ES-I3 (cell line): ENCODE measurements at regions not wholly inside any gene's neighbourhood (a gene's known extent, or its start where the extent isn't known, plus 50 kb on each side); places are given as distances from the start of the nearest gene placed in this dataset.

ENCODE experiments used
- H3K36me3 ChIP-seq: 2 replicates; pipeline ENCODE4 v1.6.1; 2013; ENCODE audit warnings: mild to moderate bottlenecking, low read length, control low read depth, moderate library complexity; ENCODE audit not compliant: insufficient read depth
- H3K4me1 ChIP-seq: 2 replicates; pipeline ENCODE4 v1.6.1; 2013; ENCODE audit warnings: mild to moderate bottlenecking, control low read depth, low read length; ENCODE audit not compliant: insufficient read depth
- H3K9ac ChIP-seq: 2 replicates; pipeline ENCODE4 v1.6.1; 2013; ENCODE audit warnings: low read depth, mild to moderate bottlenecking, low read length, moderate library complexity
- H3K9me3 ChIP-seq: 2 replicates; pipeline ENCODE4 v1.6.1; 2013; ENCODE audit warnings: mild to moderate bottlenecking, low read length, moderate library complexity; ENCODE audit not compliant: control insufficient read depth, insufficient read depth

- no peaks in the 10 kb centered on the region for H3K36me3 ChIP-seq
- no peak overlapping the region for H3K9ac ChIP-seq
- no peaks in the 10 kb centered on the region for H3K4me1 ChIP-seq
- H3K9me3 ChIP-seq, result no peaks in the 10 kb centered on the region
These were observed 202.4 kb downstream of the ARL6IP6 start for GRCh38 chr2:152920846-152921245.

DNA sequence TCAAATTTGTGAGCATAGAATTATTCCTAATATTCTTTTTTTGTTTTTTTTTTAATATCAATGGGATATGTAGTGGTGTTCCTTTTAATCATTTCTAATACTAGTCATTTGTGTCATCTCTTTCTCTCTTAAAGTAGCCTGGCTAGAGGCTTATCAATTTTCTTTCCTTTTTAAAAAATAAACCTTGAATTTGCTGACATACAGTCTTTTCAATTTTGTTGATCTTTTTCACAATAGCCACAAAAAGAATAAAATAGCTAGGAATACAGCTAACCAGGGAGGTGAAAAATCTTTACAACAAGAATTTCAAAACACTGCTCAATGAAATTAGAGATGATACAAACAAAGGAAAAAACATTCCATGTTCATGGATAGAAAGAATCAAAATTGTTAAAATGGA, 192.6 kb downstream of the ARL6IP6 start:
- Histone ChIP-seq H3K9ac (no peak overlapping the region), H3K9me3 (no peaks in the 10 kb centered on the region), H3K36me3 (no peaks in the 10 kb centered on the region), H3K4me1 (no peaks in the 10 kb centered on the region)

DNA sequence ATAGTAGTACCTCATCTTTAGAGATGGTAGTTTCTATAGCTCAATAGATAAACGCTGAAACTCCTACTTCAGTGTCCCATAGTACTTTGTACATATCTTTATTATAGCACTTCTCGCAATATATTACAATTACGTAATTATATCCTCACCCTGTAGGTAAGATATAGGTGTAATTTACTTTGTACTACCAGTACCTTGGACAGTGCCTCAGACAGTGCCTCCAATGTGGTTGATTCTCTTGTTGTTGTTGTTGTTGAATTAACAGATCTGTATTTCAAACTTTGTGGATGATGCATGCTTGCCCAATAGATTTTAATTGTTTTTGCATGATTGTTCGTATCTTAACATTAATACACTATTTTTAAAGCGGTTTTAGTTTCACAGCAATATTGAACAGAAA, 188.6 kb downstream of the ARL6IP6 start:
- no peaks in the 10 kb centered on the region for H3K9me3 ChIP-seq
- no peaks in the 10 kb centered on the region for H3K4me1 ChIP-seq
- no peak overlapping the region for H3K9ac ChIP-seq
- no peaks in the 10 kb centered on the region for H3K36me3 ChIP-seq

DNA sequence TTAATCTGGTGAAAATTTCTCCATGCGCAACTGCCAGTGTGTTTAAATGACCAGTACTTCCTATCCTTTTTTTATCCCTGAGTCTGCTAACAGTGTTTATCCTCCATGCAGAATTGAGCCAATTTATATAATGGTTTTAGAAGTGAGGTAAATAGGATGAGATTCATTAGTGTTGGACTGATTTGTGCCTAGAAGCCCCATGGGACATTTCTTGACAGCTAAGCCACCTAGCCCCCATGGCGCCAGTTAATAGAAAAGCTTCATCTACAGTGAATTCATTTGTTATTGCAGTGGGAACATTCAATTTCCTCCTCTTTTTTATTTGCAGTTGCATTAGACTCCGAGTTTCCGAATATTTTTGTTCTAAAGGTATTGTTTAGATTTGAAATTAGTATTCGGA, 175.6 kb downstream of the ARL6IP6 start:
- Histone ChIP-seq H3K9ac (no peak overlapping the region), H3K36me3 (no peaks in the 10 kb centered on the region), H3K4me1 (no peaks in the 10 kb centered on the region), H3K9me3 (no peaks in the 10 kb centered on the region)

DNA sequence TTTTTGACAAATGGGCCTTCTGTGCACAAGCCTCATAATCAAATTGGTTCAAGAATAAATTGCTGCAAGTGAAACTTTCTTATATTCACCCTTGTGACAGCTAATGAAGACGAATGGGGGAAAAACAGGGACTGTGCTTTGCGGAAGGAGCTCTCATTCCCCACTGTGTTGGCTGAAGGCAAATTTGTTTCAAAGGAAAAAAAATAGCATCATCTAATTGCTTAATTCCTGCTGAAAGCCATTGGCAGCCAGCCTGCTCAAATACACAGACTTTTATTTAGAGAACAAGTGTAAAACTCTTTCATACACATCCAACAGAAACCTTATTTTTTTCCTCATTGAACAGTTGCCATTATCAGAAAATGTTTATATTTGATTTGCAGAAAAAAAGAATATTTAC, 172.3 kb downstream of the ARL6IP6 start:
- Histone ChIP-seq H3K4me1 (no peaks in the 10 kb centered on the region), H3K9me3 (no peaks in the 10 kb centered on the region), H3K36me3 (no peaks in the 10 kb centered on the region), H3K9ac (no peak overlapping the region)

DNA sequence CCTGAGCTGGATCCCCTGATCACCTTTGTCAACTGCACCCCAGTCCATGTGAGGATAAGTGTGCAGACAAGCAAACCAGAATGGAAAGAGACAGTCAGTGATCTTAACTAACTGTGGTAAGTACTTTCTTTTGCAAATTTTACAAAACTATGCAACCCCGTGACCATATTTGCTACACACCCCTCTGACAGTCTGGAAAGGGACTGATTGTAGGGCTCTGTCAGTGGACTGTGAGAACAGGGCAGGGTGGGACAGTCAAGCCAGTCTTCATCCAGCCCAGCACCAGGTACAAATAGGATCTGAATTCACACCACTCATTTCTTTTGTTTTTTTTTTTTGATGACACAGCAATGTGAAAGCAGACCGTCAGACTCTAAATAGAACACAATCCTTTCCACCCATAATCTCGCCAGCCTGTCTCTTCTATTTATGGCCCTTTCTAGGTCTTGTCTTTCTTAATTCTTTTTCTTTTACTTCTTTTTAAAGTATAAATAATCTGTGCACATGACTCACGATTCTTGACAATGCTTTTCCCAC, 165.6 kb downstream of the ARL6IP6 start:
- no peaks in the 10 kb centered on the region for H3K9me3 ChIP-seq
- H3K36me3 ChIP-seq, result no peaks in the 10 kb centered on the region
- no peaks in the 10 kb centered on the region for H3K4me1 ChIP-seq
- H3K9ac ChIP-seq, result no peak overlapping the region

- Histone ChIP-seq H3K4me1 (no peaks in the 10 kb centered on the region), H3K36me3 (no peaks in the 10 kb centered on the region), H3K9ac (no peak overlapping the region), H3K9me3 (no peaks in the 10 kb centered on the region)
These were observed 163.1 kb downstream of the ARL6IP6 start for GRCh38 chr2:152881527-152881926.

DNA sequence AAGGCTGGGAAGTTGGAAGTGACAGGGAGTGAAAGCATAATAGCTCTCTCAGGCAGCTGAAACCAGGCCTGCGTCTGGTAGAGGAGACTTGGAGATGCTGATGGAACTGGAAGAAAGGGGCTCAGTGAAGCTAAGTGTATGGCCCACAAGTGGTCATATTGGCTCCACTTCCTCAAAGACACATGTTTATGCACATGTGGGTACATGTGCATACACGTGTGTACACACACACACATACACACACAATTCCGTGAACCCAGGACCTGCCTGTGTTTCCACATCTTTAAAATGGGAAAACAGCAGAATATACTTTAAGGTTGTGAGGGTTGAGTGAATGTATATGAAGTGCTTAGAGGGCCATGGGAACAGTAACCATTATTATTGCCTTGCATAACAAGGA, 160.9 kb downstream of the ARL6IP6 start:
- H3K9ac ChIP-seq, result no peak overlapping the region
- no peaks in the 10 kb centered on the region for H3K36me3 ChIP-seq
- H3K4me1 ChIP-seq, result no peaks in the 10 kb centered on the region
- no peaks in the 10 kb centered on the region for H3K9me3 ChIP-seq

- H3K9ac ChIP-seq, result no peak overlapping the region
- H3K4me1 ChIP-seq, result no peaks in the 10 kb centered on the region
- no peaks in the 10 kb centered on the region for H3K9me3 ChIP-seq
- H3K36me3 ChIP-seq, result no peaks in the 10 kb centered on the region
These were observed 157.6 kb downstream of the ARL6IP6 start for GRCh38 chr2:152875701-152876695.

GRCh38 chr2:152874955-152875354, 156.5 kb downstream of the ARL6IP6 start:
- Histone ChIP-seq H3K9ac (no peak overlapping the region), H3K4me1 (no peaks in the 10 kb centered on the region), H3K36me3 (no peaks in the 10 kb centered on the region), H3K9me3 (no peaks in the 10 kb centered on the region)

- no peak overlapping the region for H3K9ac ChIP-seq
These were observed 151.8 kb downstream of the ARL6IP6 start for GRCh38 chr2:152870239-152870638.

DNA sequence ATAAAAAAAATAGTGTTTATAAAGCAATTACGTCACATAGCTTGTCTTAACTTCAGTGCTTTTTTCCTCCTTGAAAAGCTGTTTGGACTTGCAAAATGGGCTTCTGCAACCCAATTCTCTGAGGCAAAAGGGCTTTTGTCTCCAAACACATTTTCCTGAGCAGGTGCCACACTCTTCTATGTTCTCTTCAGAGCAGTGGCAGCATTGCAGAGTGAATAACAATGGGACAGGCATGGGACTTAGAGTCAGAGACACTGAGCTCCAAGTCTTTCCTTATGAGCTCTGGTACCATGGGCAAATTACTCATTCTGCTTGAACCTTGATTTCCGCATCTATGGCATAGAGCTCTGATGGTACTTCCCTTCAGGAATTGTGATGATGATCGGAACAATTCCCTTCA, 149.0 kb downstream of the ARL6IP6 start:
- H3K9ac ChIP-seq, result no peak overlapping the region
- H3K9me3 ChIP-seq, result peaks cover 6% of the 10 kb centered on the region
- no peaks in the 10 kb centered on the region for H3K36me3 ChIP-seq
- H3K4me1 ChIP-seq, result no peaks in the 10 kb centered on the region

More at GRCh38 chr2:152870239-152870638, 151.8 kb downstream of the ARL6IP6 start:
- peaks cover under 1% of the 10 kb centered on the region; the same call in 1 of the 2 replicates for H3K9me3 ChIP-seq
- H3K4me1 ChIP-seq, result no peaks in the 10 kb centered on the region
- no peaks in the 10 kb centered on the region for H3K36me3 ChIP-seq

DNA sequence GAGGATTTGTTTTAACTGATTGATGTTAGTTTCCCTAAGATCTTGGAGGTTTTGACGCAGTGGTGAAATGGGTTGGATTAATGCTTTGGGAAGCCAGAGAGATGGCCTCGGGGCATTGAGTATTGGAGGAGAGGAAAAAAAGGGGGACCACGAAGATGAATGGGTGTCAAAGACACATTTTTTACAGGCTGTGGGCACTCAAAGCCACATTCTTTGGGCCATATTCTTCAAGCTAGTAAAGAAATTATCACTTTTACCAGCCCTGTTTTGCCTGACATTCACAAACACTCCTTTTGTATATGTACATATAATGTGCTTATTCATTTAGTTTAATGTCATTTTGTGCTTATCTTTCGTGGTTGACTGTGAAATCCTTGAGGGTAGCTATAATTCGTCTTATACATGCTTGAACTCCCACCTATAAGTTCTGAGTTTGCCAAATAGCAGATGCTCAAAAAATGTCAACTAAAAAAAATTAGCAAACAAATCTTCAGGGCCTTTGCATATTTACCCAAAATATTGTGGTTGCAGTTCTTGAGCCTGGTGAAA, 146.3 kb downstream of the ARL6IP6 start:
- Histone ChIP-seq H3K4me1 (no peaks in the 10 kb centered on the region), H3K36me3 (no peaks in the 10 kb centered on the region), H3K9ac (no peak overlapping the region), H3K9me3 (peaks cover 14% of the 10 kb centered on the region)

DNA sequence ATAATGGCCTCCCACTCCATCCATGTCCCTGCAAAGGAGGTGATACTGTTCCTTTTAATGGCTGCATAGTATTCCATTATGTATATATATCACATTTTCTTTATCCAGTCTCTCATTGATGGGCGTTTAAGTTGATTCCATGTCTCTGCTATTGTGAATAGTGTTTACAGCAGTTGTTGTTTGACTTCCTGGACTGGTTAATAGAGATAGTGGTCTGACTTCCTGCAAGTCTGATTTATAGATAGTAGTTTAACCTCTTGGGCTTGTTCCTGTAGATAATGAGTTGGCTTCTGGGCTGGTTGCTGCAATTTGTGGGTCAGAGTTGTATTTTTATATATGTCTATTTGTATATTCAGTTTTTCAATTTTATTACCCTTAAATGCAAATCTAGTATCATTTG, 145.4 kb downstream of the ARL6IP6 start:
- Histone ChIP-seq H3K9ac (no peak overlapping the region), H3K4me1 (no peaks in the 10 kb centered on the region), H3K9me3 (peaks cover 14% of the 10 kb centered on the region), H3K36me3 (no peaks in the 10 kb centered on the region)
